Stimulated activated naive CD8-positive, alpha-beta T cell treated with anti-CD3 and anti-CD28 coated beads, Interleukin-15, Interleukin-2, amounts not matched to agents 100 U/mL and 50 U/mL, for 24 hours (primary cell): ENCODE measurements at regions not wholly inside any gene's neighbourhood (a gene's known extent, or its start where the extent isn't known, plus 50 kb on each side); places are given as distances from the start of the nearest gene placed in this dataset.

Experiments
- ATAC-seq: fragments of 150-1000 bp; cut with Tn5 transposase; one replicate; pipeline ENCODE4 v1.10.0; 2021
- DNase-seq: peaks from one replicate; pipeline ENCODE4 v3.0.0; 2021

- DNase-seq = no peak
- no peak for ATAC-seq
These were observed 101.9 kb downstream of the SLIT2 start for GRCh38 chr4:20353646-20354045.

DNA sequence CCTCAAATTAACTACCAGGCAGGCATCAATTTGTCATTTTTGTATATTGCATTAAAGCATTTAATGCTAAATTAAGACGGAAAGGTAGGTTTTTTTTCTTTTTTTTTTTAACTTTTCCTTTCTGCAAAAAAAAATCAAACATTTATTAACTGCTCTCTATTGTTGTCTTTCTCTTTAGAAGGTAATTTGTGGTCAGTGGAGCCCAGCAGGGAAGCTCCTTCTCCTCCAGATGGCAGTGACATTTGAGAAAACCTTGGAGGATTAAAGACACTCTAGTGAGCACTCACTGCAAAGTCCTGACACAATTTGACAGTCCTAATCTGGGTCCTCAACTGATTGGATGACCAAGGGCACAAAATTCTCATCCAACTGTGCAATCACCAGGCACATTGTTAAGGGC is 102.4 kb downstream of the SLIT2 start:
- ATAC-seq (no peak), DNase-seq (no peak)

DNA sequence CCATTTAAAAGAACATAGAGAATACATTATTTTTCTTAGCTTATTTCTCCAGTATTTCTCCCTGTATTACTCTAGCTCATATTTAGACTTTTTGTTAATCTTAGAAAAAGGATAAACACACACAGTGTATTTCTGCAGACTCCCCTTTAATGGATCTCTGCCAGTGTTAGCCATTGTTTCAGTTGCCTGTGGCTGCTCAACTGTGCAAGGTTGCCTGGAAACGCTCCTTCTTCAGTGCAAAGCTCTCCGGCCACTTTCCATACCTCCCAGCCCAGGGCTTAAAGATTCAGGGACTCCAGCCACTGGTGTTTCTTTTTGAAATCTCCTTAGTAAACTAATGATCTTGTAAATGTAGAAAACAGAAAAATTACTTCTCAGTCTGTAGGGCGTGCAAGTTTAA is 104.9 kb downstream of the SLIT2 start:
- ATAC-seq (no peak), DNase-seq (no peak)

GRCh38 chr4:20358110-20358509 is 106.4 kb downstream of the SLIT2 start:
- DNase-seq = no peak
- ATAC-seq = no peak

GRCh38 chr4:20359692-20360091 is 108.0 kb downstream of the SLIT2 start:
- ATAC-seq = no peak
- DNase-seq = no peak

DNA sequence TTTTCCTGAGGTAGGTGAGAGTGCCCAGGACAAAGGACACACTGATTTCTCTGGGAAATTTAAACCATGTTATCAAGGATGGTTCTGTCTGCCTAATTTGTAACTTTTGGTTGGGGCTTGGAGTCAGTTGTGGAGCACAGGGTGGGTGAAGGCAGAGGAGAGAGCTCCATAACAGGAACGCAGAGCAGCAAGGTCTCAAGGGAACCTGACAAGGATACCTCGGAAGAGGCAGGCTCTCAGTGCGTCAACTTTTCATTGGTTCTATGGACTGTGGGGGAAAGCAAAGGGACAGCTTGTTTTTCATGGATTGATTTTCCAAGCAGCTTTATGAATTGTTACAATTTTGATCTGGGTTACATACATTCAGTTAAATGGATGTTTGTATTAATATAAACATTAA is 110.4 kb downstream of the SLIT2 start:
- ATAC-seq (no peak), DNase-seq (no peak)

GRCh38 chr4:20364969-20365368 is 113.3 kb downstream of the SLIT2 start:
- DNase-seq = no peak
- no peak for ATAC-seq

- DNase-seq (no peak), ATAC-seq (no peak)
These were observed 115.7 kb downstream of the SLIT2 start for GRCh38 chr4:20367446-20367845.

DNA sequence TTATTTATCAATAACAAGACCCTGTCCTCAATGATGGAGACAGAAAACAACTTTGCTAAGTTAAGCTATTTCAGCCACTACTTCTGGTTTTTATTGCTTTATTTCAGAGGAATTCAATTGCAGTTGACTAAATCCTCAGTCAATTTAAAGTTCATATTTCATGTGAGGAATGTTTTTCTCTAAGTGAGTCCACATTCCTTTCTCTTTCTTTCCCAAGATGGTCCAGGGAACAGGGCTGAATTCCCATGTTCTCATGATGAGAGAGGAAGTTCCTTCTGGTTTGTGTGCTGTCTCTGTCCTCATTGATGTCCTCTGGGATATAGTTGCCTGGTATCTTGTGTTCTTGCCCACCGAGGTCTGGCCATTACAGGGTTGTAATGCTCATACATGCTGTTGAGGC is 117.2 kb downstream of the SLIT2 start:
- no peak for ATAC-seq
- DNase-seq = no peak

GRCh38 chr4:20370274-20370673 is 118.6 kb downstream of the SLIT2 start:
- no peak for DNase-seq
- ATAC-seq = no peak

GRCh38 chr4:20376070-20376469 is 124.4 kb downstream of the SLIT2 start:
- DNase-seq = no peak
- ATAC-seq = no peak

- no peak for ATAC-seq
- DNase-seq = no peak
These were observed 126.5 kb downstream of the SLIT2 start for GRCh38 chr4:20378181-20378580.

GRCh38 chr4:20381005-20381404 is 129.3 kb downstream of the SLIT2 start:
- DNase-seq = no peak
- no peak for ATAC-seq

GRCh38 chr4:20383283-20383682 is 131.6 kb downstream of the SLIT2 start:
- DNase-seq (no peak), ATAC-seq (no peak)

- no peak for DNase-seq
- no peak for ATAC-seq
These were observed 132.3 kb downstream of the SLIT2 start for GRCh38 chr4:20383969-20384368.

- no peak for ATAC-seq
These were observed 132.8 kb downstream of the SLIT2 start for GRCh38 chr4:20384456-20384855.

GRCh38 chr4:20386001-20386740 is 134.5 kb downstream of the SLIT2 start:
- DNase-seq (no peak), ATAC-seq (no peak)

More at GRCh38 chr4:20384456-20384855, 132.8 kb downstream of the SLIT2 start:
- DNase-seq = no peak

GRCh38 chr4:20386906-20387305 is 135.2 kb downstream of the SLIT2 start:
- ATAC-seq (no peak), DNase-seq (no peak)

- DNase-seq = no peak
- ATAC-seq = no peak
These were observed 139.5 kb downstream of the SLIT2 start for GRCh38 chr4:20391198-20391597.

DNA sequence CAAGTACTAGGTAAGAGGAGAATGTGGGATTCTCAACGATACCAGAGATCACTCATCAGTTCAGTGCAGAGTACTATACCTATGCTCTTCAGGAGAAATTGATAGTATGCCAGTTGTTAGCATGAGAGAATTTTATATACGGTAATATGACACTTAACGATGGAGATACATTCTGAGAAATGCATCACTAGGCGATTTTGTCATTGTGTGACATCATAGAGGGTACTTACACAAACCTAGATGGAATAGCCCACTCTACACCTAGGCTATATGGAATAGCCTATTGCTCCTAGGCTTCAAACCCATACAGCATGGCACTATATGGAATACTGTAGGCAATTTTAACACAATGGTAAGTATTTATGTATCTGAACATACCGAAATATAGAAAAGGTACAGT is 140.2 kb downstream of the SLIT2 start:
- ATAC-seq (no peak), DNase-seq (no peak)

- DNase-seq = no peak
These were observed 141.9 kb downstream of the SLIT2 start for GRCh38 chr4:20393486-20394100.

GRCh38 chr4:20394512-20394911 is 142.8 kb downstream of the SLIT2 start:
- no peak for DNase-seq
- no peak for ATAC-seq

More at GRCh38 chr4:20393486-20394100, 141.9 kb downstream of the SLIT2 start:
- ATAC-seq = no peak

DNA sequence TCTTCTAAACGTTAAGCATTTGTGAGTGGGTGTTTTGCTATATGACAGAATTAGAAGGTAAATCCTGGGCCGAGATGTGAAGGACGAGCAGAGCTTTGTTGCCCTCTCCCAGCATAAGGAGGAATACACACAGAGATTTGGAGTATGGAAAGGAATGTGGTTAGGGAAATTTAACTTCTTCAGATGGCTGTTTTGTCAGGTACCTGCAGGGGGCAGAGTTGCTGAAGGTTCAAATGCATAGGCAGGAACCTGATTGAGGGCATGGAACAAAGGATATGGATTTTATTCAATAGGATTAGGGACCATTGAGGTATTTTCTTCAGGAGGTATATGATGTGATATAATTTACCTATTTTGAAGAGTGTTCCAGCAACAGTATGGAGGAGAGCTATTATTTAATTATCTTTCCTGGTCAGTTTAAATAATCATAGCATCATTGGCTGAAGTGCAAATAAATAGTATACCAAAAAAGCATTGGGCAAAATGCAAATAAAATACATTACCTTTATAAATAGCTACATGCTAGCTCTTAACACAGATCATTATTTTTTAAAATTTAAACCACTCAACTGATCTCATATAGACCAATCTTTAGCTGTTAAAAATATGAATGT is 143.6 kb downstream of the SLIT2 start:
- ATAC-seq = no peak
- DNase-seq = peak; percentile 14

GRCh38 chr4:20403290-20403689 is 151.6 kb downstream of the SLIT2 start:
- DNase-seq (no peak), ATAC-seq (no peak)
